Progenitor cell of endocrine pancreas (in vitro differentiated cells): ENCODE measurements at regions not wholly inside any gene's neighbourhood (a gene's known extent, or its start where the extent isn't known, plus 50 kb on each side); places are given as distances from the start of the nearest gene placed in this dataset.
A peak's percentile ranks its signal among the peaks of the same experiment; 100 is the strongest.

Experiments
- DNase-seq: peaks from one replicate; pipeline ENCODE4 v3.0.0; 2021; ENCODE audit warnings: low spot score; ENCODE audit not compliant: unreplicated experiment
- H3K27ac Mint-ChIP-seq: 2 replicates; pipeline ENCODE4 v1.8.0; 2021; ENCODE audit warnings: mild to moderate bottlenecking, moderate library complexity, mixed read lengths
- H3K27me3 Mint-ChIP-seq: 2 replicates; pipeline ENCODE4 v1.8.0; 2021; ENCODE audit warnings: mixed read lengths
- H3K36me3 Mint-ChIP-seq: 2 replicates; pipeline ENCODE4 v1.8.0; 2022; ENCODE audit warnings: mixed read lengths; ENCODE audit not compliant: insufficient read depth
- H3K4me1 Mint-ChIP-seq: 2 replicates; pipeline ENCODE4 v1.8.0; 2021; ENCODE audit warnings: low read depth, mixed read lengths
- H3K4me3 Mint-ChIP-seq: 2 replicates; pipeline ENCODE4 v1.8.0; 2021; ENCODE audit warnings: low read depth, mild to moderate bottlenecking, moderate library complexity, mixed read lengths
- H3K9me3 Mint-ChIP-seq: 2 replicates; pipeline ENCODE4 v1.8.0; 2021; ENCODE audit warnings: low read depth, mixed read lengths
- TF ChIP-seq, protein P1 (sequence below): fragments of 200-600 bp; sonication (generic); IDR thresholded peaks from one replicate; pipeline ENCODE4 v1.5.0; 2021; ENCODE audit warnings: antibody characterized with exemption, mild to moderate bottlenecking; ENCODE audit not compliant: unreplicated experiment

DNA sequence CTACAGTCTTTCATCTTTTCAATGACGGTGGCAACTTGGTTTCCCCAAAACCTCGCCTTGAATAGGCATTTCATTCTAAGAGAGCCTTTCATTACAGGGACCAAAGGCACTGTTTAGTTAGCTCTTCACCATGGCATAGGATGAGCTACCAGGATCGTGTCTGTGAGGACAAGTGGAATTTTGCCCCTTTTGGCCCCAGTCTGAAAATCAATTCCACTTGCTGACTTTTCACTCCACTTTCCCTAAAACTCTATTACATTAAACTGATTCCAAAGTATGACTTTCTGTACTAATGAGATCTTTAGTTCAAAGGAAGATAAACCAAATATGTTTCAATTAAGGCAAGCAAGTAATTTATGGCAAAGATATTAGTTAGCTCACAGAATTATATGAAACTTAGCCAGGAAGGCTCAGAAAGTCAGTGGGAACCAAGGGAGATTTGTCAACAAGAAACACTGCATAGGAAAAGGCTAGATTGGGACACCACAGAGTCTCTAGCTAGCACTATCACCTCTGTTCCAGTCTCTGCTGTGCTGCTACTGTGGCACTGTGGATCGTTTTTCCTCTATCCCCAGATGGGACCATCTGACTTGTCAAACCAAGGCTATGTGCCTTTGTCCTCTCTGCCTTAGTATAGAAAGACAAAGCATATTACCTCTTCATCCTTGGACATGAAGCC is 145.6 kb downstream of the SLC7A11 start:
- TF ChIP-seq, protein P1, sequence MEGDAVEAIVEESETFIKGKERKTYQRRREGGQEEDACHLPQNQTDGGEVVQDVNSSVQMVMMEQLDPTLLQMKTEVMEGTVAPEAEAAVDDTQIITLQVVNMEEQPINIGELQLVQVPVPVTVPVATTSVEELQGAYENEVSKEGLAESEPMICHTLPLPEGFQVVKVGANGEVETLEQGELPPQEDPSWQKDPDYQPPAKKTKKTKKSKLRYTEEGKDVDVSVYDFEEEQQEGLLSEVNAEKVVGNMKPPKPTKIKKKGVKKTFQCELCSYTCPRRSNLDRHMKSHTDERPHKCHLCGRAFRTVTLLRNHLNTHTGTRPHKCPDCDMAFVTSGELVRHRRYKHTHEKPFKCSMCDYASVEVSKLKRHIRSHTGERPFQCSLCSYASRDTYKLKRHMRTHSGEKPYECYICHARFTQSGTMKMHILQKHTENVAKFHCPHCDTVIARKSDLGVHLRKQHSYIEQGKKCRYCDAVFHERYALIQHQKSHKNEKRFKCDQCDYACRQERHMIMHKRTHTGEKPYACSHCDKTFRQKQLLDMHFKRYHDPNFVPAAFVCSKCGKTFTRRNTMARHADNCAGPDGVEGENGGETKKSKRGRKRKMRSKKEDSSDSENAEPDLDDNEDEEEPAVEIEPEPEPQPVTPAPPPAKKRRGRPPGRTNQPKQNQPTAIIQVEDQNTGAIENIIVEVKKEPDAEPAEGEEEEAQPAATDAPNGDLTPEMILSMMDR, result no peak
- no peak for DNase-seq
- H3K4me1 Mint-ChIP-seq, result peaks cover 33% of the 10 kb centered on the region
- H3K27me3 Mint-ChIP-seq, result no peaks in the 10 kb centered on the region
- no peak overlapping the region for H3K27ac Mint-ChIP-seq
- no peak overlapping the region for H3K4me3 Mint-ChIP-seq
- peaks cover 3% of the 10 kb centered on the region for H3K36me3 Mint-ChIP-seq
- peaks cover 10% of the 10 kb centered on the region for H3K9me3 Mint-ChIP-seq

DNA sequence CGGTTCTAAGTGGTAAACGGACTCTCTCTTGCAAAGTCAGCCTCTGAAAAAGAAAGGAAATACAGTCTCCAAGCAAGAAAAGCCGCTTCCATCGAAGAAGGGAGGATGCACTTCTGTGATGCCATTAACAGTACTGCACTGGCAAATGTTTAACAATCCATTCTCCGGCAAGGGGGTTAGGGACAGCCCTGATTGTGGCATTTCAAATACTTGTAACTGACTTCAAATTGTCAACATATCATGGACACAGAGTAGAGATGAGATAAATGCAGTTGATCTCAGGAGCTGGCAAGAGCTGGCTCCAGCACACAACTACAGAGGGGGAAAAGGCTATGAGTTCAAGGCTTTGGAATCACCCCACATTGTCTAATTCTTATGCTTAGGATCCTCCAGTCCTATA is 146.8 kb downstream of the SLC7A11 start:
- Mint-ChIP-seq H3K9me3 (peaks cover 10% of the 10 kb centered on the region), H3K27ac (no peak overlapping the region), H3K4me1 (peaks cover 42% of the 10 kb centered on the region), H3K4me3 (no peak overlapping the region), H3K36me3 (peaks cover 3% of the 10 kb centered on the region), H3K27me3 (no peaks in the 10 kb centered on the region)
- DNase-seq, result no peak
- TF ChIP-seq, protein P1, result no peak

DNA sequence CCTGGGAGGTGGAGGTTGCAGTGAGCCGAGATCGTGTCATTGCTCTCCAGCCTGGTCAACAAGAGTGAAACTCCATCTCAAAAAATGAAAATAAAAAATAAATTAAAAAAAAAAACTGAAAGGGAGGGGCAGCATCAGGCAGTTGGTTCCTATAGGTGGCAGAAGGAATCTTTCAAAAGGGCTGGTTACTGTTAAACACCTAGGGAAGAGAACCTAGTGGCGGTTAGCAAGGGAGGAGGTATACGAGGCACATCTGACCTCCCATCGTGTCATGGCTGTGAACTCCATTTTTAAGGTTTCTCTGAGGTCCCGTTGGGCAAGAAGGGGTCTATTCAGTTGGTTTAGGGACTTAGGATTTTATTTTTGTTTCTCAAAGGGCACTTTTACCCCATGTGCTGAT is 150.1 kb downstream of the SLC7A11 start:
- DNase-seq, result no peak
- Mint-ChIP-seq H3K4me3 (no peak overlapping the region), H3K27ac (no peak overlapping the region), H3K27me3 (no peaks in the 10 kb centered on the region), H3K9me3 (peaks cover 10% of the 10 kb centered on the region), H3K36me3 (peaks cover 3% of the 10 kb centered on the region), H3K4me1 (peaks cover 30% of the 10 kb centered on the region)
- TF ChIP-seq, protein P1, result no peak

DNA sequence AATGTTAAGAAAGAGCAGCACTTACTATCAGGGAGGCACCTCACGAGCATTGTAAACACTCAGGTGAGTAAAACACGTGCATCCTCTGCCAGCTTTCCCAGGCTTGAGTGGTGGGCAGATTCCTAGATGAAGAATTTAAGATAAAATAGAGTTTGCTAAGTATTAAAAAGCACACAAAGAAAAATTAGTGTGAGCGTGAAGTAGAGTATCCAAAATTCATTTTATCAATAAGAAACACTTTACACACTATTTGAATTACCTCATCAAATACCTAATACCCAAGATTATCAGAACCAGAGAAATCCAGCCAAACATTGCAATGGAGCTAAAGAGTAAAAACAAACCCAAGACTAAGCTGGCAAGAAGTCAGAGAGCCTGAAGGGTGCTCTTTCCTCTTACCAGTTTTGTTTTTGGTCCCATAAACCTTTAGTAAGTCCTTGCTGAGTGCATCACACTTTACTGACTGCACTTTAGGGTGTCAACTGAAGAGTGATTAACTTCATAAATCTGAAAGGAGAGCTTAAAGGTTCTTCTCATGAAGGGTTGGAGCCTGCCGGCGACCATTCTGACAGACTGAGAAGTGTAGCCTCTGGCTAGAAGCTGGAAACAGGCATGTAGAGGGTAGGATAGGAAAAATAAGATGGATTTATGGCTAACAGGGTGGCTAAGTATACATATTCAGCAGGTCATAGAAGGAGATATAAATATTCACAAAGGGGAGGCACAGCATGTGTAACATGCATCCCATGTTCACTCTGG is 151.1 kb downstream of the SLC7A11 start:
- DNase-seq, result no peak
- Mint-ChIP-seq H3K27ac (peak overlapping the region; percentile 31), H3K4me3 (peak overlapping the region; percentile 14), H3K9me3 (peaks cover 10% of the 10 kb centered on the region), H3K36me3 (peaks cover 3% of the 10 kb centered on the region), H3K4me1 (peaks cover 25% of the 10 kb centered on the region), H3K27me3 (no peaks in the 10 kb centered on the region)
- TF ChIP-seq, protein P1, result no peak

DNA sequence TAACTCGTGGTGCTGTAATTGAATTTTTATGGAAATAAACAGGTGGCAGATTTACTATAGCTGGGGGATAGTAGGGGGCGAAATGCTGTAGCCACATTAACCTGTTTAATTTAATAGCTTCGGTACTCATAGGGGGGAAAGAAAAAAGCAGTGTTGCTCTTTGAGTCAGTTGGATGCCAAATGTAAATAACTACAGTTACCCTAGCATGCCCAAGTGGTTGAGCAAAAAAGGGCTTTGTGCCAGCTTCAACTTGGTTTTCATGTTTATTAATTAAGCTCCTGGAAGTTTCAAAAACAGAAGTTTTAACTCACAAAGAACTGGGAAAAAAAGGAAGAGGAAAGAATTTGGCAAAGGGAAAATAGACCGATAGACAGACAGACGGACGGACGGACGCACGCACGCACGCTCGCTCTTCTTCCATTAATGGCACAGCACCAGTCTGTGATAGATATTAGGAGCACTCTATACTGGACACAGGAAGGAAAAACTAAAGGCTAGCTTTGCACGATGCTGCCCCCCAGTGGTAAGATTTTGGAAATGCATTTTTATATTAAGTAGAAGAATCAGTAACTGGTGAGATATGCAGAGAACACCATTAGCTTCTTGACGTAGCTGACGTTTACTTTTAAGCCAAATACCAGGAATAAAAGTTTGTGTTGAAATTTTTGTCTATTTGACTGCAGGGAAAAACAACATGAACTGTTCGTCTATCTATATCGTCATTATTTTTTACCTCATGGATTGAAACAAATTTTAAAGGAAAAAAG is 151.8 kb downstream of the SLC7A11 start:
- Mint-ChIP-seq H3K4me3 (peak overlapping the region; percentile 56), H3K4me1 (peaks cover 24% of the 10 kb centered on the region), H3K36me3 (peaks cover 3% of the 10 kb centered on the region), H3K27ac (peak overlapping the region; percentile 31), H3K27me3 (no peaks in the 10 kb centered on the region), H3K9me3 (peaks cover 10% of the 10 kb centered on the region)
- TF ChIP-seq, protein P1, result peak; percentile 82
- peak; percentile 52 for DNase-seq
